HCT116 (cell line): ENCODE measurements at regions not wholly inside any gene's neighbourhood (a gene's known extent, or its start where the extent isn't known, plus 50 kb on each side); places are given as distances from the start of the nearest gene placed in this dataset.

ENCODE experiments used
- ATAC-seq: fragments of 200-7000 bp; cut with Tn5 transposase; 2 replicates; pipeline ENCODE4 v1.9.1; 2020; ENCODE audit warnings: mild to moderate bottlenecking, moderate library complexity
- BruUV-seq: library from RNA; stranded (reverse); fragments of 400-500 nt; replicated peaks from 2 replicates; lab custom pipeline; 2021; lab: Mats Ljungman, UMichigan
- CTCF ChIA-PET: fragments of 300-600 bp; sonication (Branson Sonifier 250); formaldehyde crosslinking; loops from one replicate; lab custom pipeline; 2021; ENCODE audit warnings: antibody characterized with exemption; lab: Charles Lee
- POLR2A ChIA-PET: fragments of 300-600, 350-600 bp; sonication (Branson Sonifier 250); formaldehyde crosslinking; loops from one replicate; lab custom pipeline; 2021; ENCODE audit warnings: antibody characterized with exemption; lab: Charles Lee
- RAD21 ChIA-PET, 2 experiments: fragments of 300-600 bp; sonication (Branson Sonifier 250); formaldehyde crosslinking; loops; one replicate each; lab custom pipeline; 2023; ENCODE audit warnings: low total read pairs in 2 of 2; ENCODE audit not compliant: uncharacterized antibody in 2 of 2, unreplicated experiment in 2 of 2, low non-redundant PET in 1 of 2; lab: Charles Lee
- DNase-seq: peaks from one replicate; pipeline ENCODE4 v3.0.0-alpha.2; 2010; ENCODE audit warnings: low read depth, low spot score
- H2AFZ ChIP-seq: fragments of 200-600 bp; shearing (Covaris generic), sonication (generic); 2 replicates; pipeline ENCODE4 v1.6.1; 2017; ENCODE audit warnings: low read depth, mixed run types, mixed read lengths, antibody characterized with exemption, low read length; ENCODE audit not compliant: poor library complexity, severe bottlenecking
- H3K27ac ChIP-seq: 2 replicates; pipeline ENCODE4 v1.5.1; 2012; ENCODE audit warnings: low read depth, low read length
- H3K27me3 ChIP-seq: fragments of 200-600 bp; sonication (generic); 2 replicates; pipeline ENCODE4 v1.6.1; 2016; ENCODE audit warnings: mixed run types, low read length, mixed read lengths; ENCODE audit not compliant: insufficient read depth
- H3K36me3 ChIP-seq, 2 experiments: fragments of 200-500 bp in 1 of 2; fragments of 200-600 bp in 1 of 2; sonication (Bioruptor generic) in 1 of 2; sonication (generic) in 1 of 2; 2 replicates each; pipeline versions ENCODE4 v1.5.1 to v1.6.1; 2014 to 2016; ENCODE audit warnings: low read length in 2 of 2, inconsistent platforms in 1 of 2, mixed read lengths in 1 of 2, mixed run types in 1 of 2; ENCODE audit not compliant: insufficient read depth in 2 of 2, control insufficient read depth in 1 of 2
- H3K4me1 ChIP-seq, 2 experiments: fragments of 200-600 bp in 1 of 2; sonication (generic) in 1 of 2; 2 replicates each; pipeline versions ENCODE4 v1.5.1 to v1.6.1; 2012 to 2017; ENCODE audit warnings: low read length in 2 of 2, inconsistent platforms in 1 of 2, mild to moderate bottlenecking in 1 of 2, mixed read lengths in 1 of 2, mixed run types in 1 of 2, moderate library complexity in 1 of 2; ENCODE audit not compliant: insufficient read depth in 2 of 2, control insufficient read depth in 1 of 2
- H3K4me2 ChIP-seq: fragments of 200-600 bp; sonication (generic); 2 replicates; pipeline ENCODE4 v1.6.1; 2017; ENCODE audit warnings: mixed run types, low read length, mixed read lengths
- H3K4me3 ChIP-seq, 2 experiments: fragments of 200-600 bp in 1 of 2; sonication (generic) in 1 of 2; replicated peaks in 1 of 2; 2 replicates each; pipeline ENCODE4 v1.5.1; 2011 to 2016; ENCODE audit warnings: low read length in 2 of 2, control low read depth in 1 of 2, low read depth in 1 of 2, mild to moderate bottlenecking in 1 of 2, mixed read lengths in 1 of 2, mixed run types in 1 of 2
- H3K79me2 ChIP-seq: fragments of 200-600 bp; sonication (generic); 2 replicates; pipeline ENCODE4 v1.6.1; 2017; ENCODE audit warnings: mild to moderate bottlenecking, mixed run types, low read length, moderate library complexity, mixed read lengths; ENCODE audit not compliant: insufficient read depth
- H3K9ac ChIP-seq: fragments of 200-600 bp; sonication (generic); 2 replicates; pipeline ENCODE4 v1.6.1; 2016; ENCODE audit warnings: low read length, mixed read lengths
- H3K9me2 ChIP-seq: fragments of 200-600 bp; sonication (generic), shearing (Covaris generic); 2 replicates; pipeline ENCODE4 v1.6.1; 2017; ENCODE audit warnings: mixed run types, mild to moderate bottlenecking, moderate library complexity; ENCODE audit not compliant: insufficient read depth
- H3K9me3 ChIP-seq, 2 experiments: fragments of 200-500 bp in 1 of 2; fragments of 200-600 bp in 1 of 2; sonication (Bioruptor generic) in 1 of 2; sonication (generic) in 1 of 2; 2 replicates each; pipeline ENCODE4 v1.6.1; 2014 to 2017; ENCODE audit warnings: low read length in 2 of 2, mixed read lengths in 2 of 2, inconsistent platforms in 1 of 2, low read depth in 1 of 2, mild to moderate bottlenecking in 1 of 2, mixed run types in 1 of 2, moderate library complexity in 1 of 2; ENCODE audit not compliant: control insufficient read depth in 1 of 2, insufficient read depth in 1 of 2
- H4K20me1 ChIP-seq: fragments of 200-600 bp; sonication (generic), shearing (Covaris generic); 2 replicates; pipeline ENCODE4 v1.6.1; 2017; ENCODE audit warnings: mixed run types, mild to moderate bottlenecking, moderate library complexity; ENCODE audit not compliant: insufficient read depth
- EZH2 ChIP-seq: fragments of 200-600 bp; sonication (generic); IDR thresholded peaks from 2 replicates; pipeline ENCODE4 v1.6.1; 2017; ENCODE audit warnings: antibody characterized with exemption, mixed run types
- FOSL1 ChIP-seq: IDR thresholded peaks from 2 replicates; pipeline ENCODE4 v1.6.1; 2012; ENCODE audit warnings: low read depth
- POLR2A ChIP-seq: IDR thresholded peaks from 2 replicates; pipeline ENCODE4 v1.7.0; 2011; ENCODE audit warnings: borderline replicate concordance; ENCODE audit not compliant: insufficient read depth, insufficient read length; ENCODE audit errors: extremely low read depth
- POLR2AphosphoS5 ChIP-seq: IDR thresholded peaks from 2 replicates; pipeline ENCODE4 v1.6.1; 2011; ENCODE audit warnings: mild to moderate bottlenecking, low read depth, low read length, moderate library complexity
- RAD21 ChIP-seq: IDR thresholded peaks from 2 replicates; pipeline ENCODE4 v1.6.1; 2012; ENCODE audit warnings: low read depth, mild to moderate bottlenecking
- SP1 ChIP-seq: IDR thresholded peaks from 2 replicates; pipeline ENCODE4 v1.6.1; 2012; ENCODE audit warnings: low read depth
- YY1 ChIP-seq: IDR thresholded peaks from 2 replicates; pipeline ENCODE4 v1.6.1; 2011; ENCODE audit warnings: low read length, low read depth, moderate library complexity, mild to moderate bottlenecking; ENCODE audit not compliant: insufficient replicate concordance; ENCODE audit errors: extremely low read depth
- ZNF274 ChIP-seq: fragments of 200-500 bp; sonication (Bioruptor generic); IDR thresholded peaks from 2 replicates; pipeline ENCODE4 v1.6.1; 2014; ENCODE audit warnings: mild to moderate bottlenecking, low read depth, low read length, inconsistent platforms
- intact Hi-C: fragments of 100-400 bp; cut with micrococcal nuclease; formaldehyde crosslinking; loops from 2 replicates; pipeline ENCODE4 v1.10.0; 2022

DNA sequence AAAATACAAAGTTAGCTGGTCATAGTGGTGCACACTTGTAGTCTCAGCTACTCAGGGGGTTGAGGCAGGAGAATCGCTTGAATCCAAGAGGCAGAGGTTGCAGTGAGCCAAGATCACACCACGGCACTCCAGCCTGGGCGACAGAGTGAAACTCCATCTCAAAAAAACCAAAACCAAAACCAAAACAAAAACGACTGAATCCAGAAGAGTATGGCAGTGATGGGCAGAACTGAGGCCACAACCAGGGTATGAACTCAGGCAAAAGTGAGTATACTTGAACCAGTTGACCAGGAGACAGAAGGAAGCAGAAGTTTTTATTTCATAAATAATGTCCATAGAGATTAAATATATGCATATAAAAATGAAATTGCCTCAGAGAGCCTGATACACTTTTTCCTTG is 620.0 kb upstream of the SEL1L start:
- ATAC-seq (no peak), DNase-seq (no peak)
- intact Hi-C loops, result no loop called here
- no peaks in the 10 kb centered on the region for H3K36me3 ChIP-seq
- H3K27ac ChIP-seq, result no peak overlapping the region
- H3K9ac ChIP-seq, result no peak overlapping the region
- CTCF ChIA-PET, result no interaction called here
- H3K9me2 ChIP-seq, result no peaks in the 10 kb centered on the region
- POLR2A ChIA-PET, result no interaction called here
- no peak overlapping the region for H2AFZ ChIP-seq
- no peak overlapping the region for H3K4me3 ChIP-seq
- no peak overlapping the region for H3K4me2 ChIP-seq
- H3K9me3 ChIP-seq, result peaks cover 10 to 21% of the 10 kb centered on the region in 2 experiments; a peak in 3 of 4 replicates
- TF ChIP-seq SP1 (no peak), EZH2 (no peak), FOSL1 (no peak), ZNF274 (no peak), YY1 (no peak), RAD21 (no peak), POLR2AphosphoS5 (no peak)
- BruUV-seq, result no TSS peak
- H4K20me1 ChIP-seq, result no peaks in the 10 kb centered on the region
- RAD21 ChIA-PET, result no interaction called here
- no peaks in the 10 kb centered on the region for H3K4me1 ChIP-seq
- H3K79me2 ChIP-seq, result no peaks in the 10 kb centered on the region
- H3K27me3 ChIP-seq, result no peaks in the 10 kb centered on the region

DNA sequence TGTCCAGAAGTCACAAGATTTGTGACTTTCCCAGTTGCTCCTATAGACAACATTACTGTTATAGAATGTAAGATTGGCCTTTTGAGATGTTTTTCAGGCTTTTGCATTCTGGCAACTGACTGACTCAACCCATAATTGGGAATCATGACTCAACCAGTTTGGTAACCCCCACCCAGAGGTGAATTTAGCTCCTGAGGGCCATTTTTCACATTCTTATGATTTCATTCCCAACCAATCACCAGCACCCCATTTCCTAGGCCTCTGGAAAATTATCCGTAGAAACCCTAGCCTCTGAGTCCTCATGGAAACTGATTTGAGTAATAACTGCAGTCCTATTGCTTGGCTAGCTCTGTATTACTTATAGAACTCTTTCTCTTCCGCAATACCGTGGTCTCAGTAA is 626.0 kb upstream of the SEL1L start:
- Histone ChIP-seq H3K4me1 (no peaks in the 10 kb centered on the region), H3K9ac (no peak overlapping the region), H3K9me2 (no peaks in the 10 kb centered on the region), H3K4me3 (no peak overlapping the region), H3K36me3 (no peaks in the 10 kb centered on the region), H3K9me3 (peaks cover 4 to 28% of the 10 kb centered on the region in 2 experiments; a peak in 3 of 4 replicates), H3K27me3 (no peaks in the 10 kb centered on the region), H3K79me2 (no peaks in the 10 kb centered on the region), H4K20me1 (no peaks in the 10 kb centered on the region), H3K4me2 (no peak overlapping the region), H3K27ac (no peak overlapping the region), H2AFZ (no peak overlapping the region)
- no peak for ATAC-seq
- TF ChIP-seq POLR2A, result no peak
- ChIA-PET CTCF (no interaction called here), POLR2A (no interaction called here), RAD21 (no interaction called here)
- BruUV-seq, result no TSS peak
- no peak for DNase-seq
- intact Hi-C loops, result no loop called here
